Fibroblast of the aortic adventitia (primary cell): ENCODE measurements at regions not wholly inside any gene's neighbourhood (a gene's known extent, or its start where the extent isn't known, plus 50 kb on each side); places are given as distances from the start of the nearest gene placed in this dataset.

Experiments
- DNase-seq: peaks from one replicate; pipeline ENCODE4 v3.0.0-alpha.2; 2010; ENCODE audit warnings: low read depth
- H3K4me3 ChIP-seq: 2 replicates; pipeline ENCODE4 v1.5.1; 2011; ENCODE audit warnings: low read depth, mild to moderate bottlenecking, control low read depth, low read length, moderate library complexity
- CTCF ChIP-seq: IDR thresholded peaks from 2 replicates; pipeline ENCODE4 v1.5.1; 2011; ENCODE audit warnings: mild to moderate bottlenecking, low read length, control low read depth, inconsistent platforms; ENCODE audit not compliant: insufficient read depth

GRCh38 chr7:16244469-16244868, 176.9 kb downstream of the CRPPA start:
- no peak for TF ChIP-seq CTCF
- no peak for DNase-seq
- no peak overlapping the region for H3K4me3 ChIP-seq

- no peak overlapping the region for H3K4me3 ChIP-seq
- no peak for TF ChIP-seq CTCF
Measured at GRCh38 chr7:16242920-16243319, 178.4 kb downstream of the CRPPA start.

GRCh38 chr7:16241017-16241416, 180.3 kb downstream of the CRPPA start:
- DNase-seq, result no peak
- no peak for TF ChIP-seq CTCF
- H3K4me3 ChIP-seq, result no peak overlapping the region

More at GRCh38 chr7:16242920-16243319, 178.4 kb downstream of the CRPPA start:
- DNase-seq, result no peak

- DNase-seq, result no peak
- no peak for TF ChIP-seq CTCF
- no peak overlapping the region for H3K4me3 ChIP-seq
Measured at GRCh38 chr7:16236381-16236780, 185.0 kb downstream of the CRPPA start.

GRCh38 chr7:16235147-16236114, 185.9 kb downstream of the CRPPA start:
- H3K4me3 ChIP-seq, result no peak overlapping the region
- DNase-seq, result no peak
- no peak for TF ChIP-seq CTCF

- DNase-seq, result no peak
- no peak for TF ChIP-seq CTCF
- no peak overlapping the region for H3K4me3 ChIP-seq
Measured at GRCh38 chr7:16234493-16235146, 186.7 kb downstream of the CRPPA start.
